Endodermal cell (in vitro differentiated cells): ENCODE measurements at regions not wholly inside any gene's neighbourhood (a gene's known extent, or its start where the extent isn't known, plus 50 kb on each side); places are given as distances from the start of the nearest gene placed in this dataset.

Source experiments
- DNase-seq: peaks from one replicate; pipeline ENCODE4 v3.0.0-alpha.2; 2017
- H3K27ac ChIP-seq: 2 replicates; pipeline ENCODE4 v1.5.1; 2013; ENCODE audit warnings: mild to moderate bottlenecking, low read depth, low read length, moderate library complexity
- H3K27me3 ChIP-seq: 2 replicates; pipeline ENCODE4 v1.6.1; 2013; ENCODE audit warnings: mild to moderate bottlenecking, low read length, moderate library complexity; ENCODE audit not compliant: insufficient read depth, control insufficient read depth, poor library complexity, severe bottlenecking
- H3K36me3 ChIP-seq: 2 replicates; pipeline ENCODE4 v1.7.0; 2013; ENCODE audit warnings: mild to moderate bottlenecking, low read length, moderate library complexity; ENCODE audit not compliant: control insufficient read depth, insufficient read depth
- H3K4me1 ChIP-seq: one replicate; pipeline ENCODE4 v1.7.0; 2013; ENCODE audit warnings: low read length; ENCODE audit not compliant: control insufficient read depth, insufficient read depth
- H3K4me3 ChIP-seq: 2 replicates; pipeline ENCODE4 v1.5.1; 2013; ENCODE audit warnings: mild to moderate bottlenecking, low read length, moderate library complexity
- H3K9ac ChIP-seq: 2 replicates; pipeline ENCODE4 v1.6.1; 2013; ENCODE audit warnings: mild to moderate bottlenecking, low read length, moderate library complexity; ENCODE audit not compliant: poor library complexity, severe bottlenecking; ENCODE audit errors: extremely low read depth
- H3K9me3 ChIP-seq: 2 replicates; pipeline ENCODE4 v1.6.1; 2013; ENCODE audit warnings: mild to moderate bottlenecking, low read length, moderate library complexity; ENCODE audit not compliant: control insufficient read depth
- H3K27ac Mint-ChIP-seq: 2 replicates; pipeline ENCODE4 v1.8.0; 2020; ENCODE audit warnings: mixed read lengths
- H3K27me3 Mint-ChIP-seq: 2 replicates; pipeline ENCODE4 v1.8.0; 2021; ENCODE audit warnings: mild to moderate bottlenecking, mixed read lengths; ENCODE audit not compliant: insufficient read depth
- H3K36me3 Mint-ChIP-seq: 2 replicates; pipeline ENCODE4 v1.8.0; 2020; ENCODE audit warnings: low read depth, mixed read lengths
- H3K4me1 Mint-ChIP-seq: 2 replicates; pipeline ENCODE4 v1.8.0; 2020; ENCODE audit warnings: mixed read lengths
- H3K4me3 Mint-ChIP-seq: 2 replicates; pipeline ENCODE4 v1.8.0; 2020; ENCODE audit warnings: mild to moderate bottlenecking, moderate library complexity, mixed read lengths
- H3K9me3 Mint-ChIP-seq: 2 replicates; pipeline ENCODE4 v1.8.0; 2020; ENCODE audit warnings: mild to moderate bottlenecking, mixed read lengths
- WGBS, 2 experiments: methylation state at CpG; one replicate each; pipeline versions ENCODE4 v1.1.5 to v1.1.7; 2013; ENCODE audit warnings: missing lambda C conversion rate in 2 of 2, mixed read lengths in 1 of 2; ENCODE audit not compliant: insufficient coverage in 1 of 2, insufficient read length in 1 of 2; 5-methylcytosine and 5-hydroxymethylcytosine counted together
- TF ChIP-seq, protein P1 (sequence below): fragments of 200-600 bp; sonication (generic); conservative IDR thresholded peaks from 2 replicates; pipeline ENCODE4 v1.5.0; 2021; ENCODE audit warnings: antibody characterized with exemption, mild to moderate bottlenecking

DNA sequence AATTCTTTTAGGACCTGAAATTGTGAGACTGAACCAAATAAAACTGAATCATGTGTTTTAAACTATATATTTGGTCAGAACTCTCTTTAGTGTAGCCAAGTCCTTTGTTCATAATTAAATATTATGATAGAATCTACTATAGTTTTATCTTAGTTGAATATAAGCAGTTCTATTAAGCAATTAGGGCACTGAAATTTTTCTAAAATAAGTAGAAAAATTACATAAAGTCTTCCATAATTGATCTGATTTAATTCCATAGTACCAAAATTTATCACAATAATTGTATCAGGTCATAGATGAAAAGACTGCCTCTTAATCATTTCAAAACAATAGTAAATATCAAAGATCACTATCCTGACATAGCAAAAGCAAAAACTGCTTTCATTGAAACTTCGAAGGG is 90.1 kb upstream of the BET1 start:
- Histone ChIP-seq H3K27me3 (no peaks in the 10 kb centered on the region), H3K4me3 (no peak overlapping the region), H3K9me3 (no peaks in the 10 kb centered on the region), H3K9ac (no peak overlapping the region), H3K36me3 (no peaks in the 10 kb centered on the region), H3K4me1 (no peaks in the 10 kb centered on the region), H3K27ac (no peak overlapping the region)
- no peaks in the 10 kb centered on the region for H3K27me3 Mint-ChIP-seq
- H3K9me3 Mint-ChIP-seq, result no peaks in the 10 kb centered on the region
- DNase-seq, result no peak
- no peak overlapping the region for H3K27ac Mint-ChIP-seq
- 94 to 100% methylated on average over 1 of the region's 1 CpG for WGBS, 2 experiments
- no peaks in the 10 kb centered on the region for H3K36me3 Mint-ChIP-seq
- H3K4me1 Mint-ChIP-seq, result peaks cover 4% of the 10 kb centered on the region
- H3K4me3 Mint-ChIP-seq, result no peak overlapping the region
- TF ChIP-seq, protein P1, sequence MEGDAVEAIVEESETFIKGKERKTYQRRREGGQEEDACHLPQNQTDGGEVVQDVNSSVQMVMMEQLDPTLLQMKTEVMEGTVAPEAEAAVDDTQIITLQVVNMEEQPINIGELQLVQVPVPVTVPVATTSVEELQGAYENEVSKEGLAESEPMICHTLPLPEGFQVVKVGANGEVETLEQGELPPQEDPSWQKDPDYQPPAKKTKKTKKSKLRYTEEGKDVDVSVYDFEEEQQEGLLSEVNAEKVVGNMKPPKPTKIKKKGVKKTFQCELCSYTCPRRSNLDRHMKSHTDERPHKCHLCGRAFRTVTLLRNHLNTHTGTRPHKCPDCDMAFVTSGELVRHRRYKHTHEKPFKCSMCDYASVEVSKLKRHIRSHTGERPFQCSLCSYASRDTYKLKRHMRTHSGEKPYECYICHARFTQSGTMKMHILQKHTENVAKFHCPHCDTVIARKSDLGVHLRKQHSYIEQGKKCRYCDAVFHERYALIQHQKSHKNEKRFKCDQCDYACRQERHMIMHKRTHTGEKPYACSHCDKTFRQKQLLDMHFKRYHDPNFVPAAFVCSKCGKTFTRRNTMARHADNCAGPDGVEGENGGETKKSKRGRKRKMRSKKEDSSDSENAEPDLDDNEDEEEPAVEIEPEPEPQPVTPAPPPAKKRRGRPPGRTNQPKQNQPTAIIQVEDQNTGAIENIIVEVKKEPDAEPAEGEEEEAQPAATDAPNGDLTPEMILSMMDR, result no peak

DNA sequence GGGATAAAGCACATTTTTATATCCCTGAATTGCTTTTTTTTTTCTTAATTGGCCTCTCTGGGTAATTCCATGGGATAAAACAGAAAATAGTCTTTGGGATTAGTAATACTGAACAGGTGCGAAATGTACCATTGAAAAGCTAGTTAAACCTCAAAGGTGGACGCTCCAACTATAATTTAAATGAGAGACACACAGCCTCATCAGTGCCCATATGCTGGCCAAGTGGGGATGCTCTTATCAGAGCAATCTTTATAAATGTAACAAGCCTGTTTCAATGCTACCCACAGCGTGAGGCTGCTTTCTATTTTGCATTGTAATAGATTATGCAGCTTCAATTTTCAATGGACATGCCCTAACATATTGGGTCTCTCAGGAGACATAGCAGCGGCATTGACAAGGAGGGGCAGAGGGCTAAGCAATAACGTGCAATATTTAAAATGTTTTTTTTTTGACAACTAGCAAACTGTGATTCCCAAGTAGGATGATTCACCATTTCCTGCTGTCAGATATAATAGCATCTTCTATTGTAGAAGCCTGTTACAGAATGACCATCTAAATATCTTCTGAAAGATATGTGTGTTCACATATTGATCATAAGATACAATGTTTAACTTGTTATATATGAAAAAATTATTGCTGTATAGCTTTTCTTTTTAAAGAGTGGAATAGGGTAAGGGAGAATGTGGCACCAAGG is 91.3 kb upstream of the BET1 start:
- H3K4me1 Mint-ChIP-seq, result peaks cover 2% of the 10 kb centered on the region
- no peak overlapping the region for H3K4me3 ChIP-seq
- H3K4me1 ChIP-seq, result no peaks in the 10 kb centered on the region
- H3K9me3 ChIP-seq, result peaks cover 4% of the 10 kb centered on the region
- no peaks in the 10 kb centered on the region for H3K36me3 Mint-ChIP-seq
- no peak overlapping the region for H3K9ac ChIP-seq
- TF ChIP-seq, protein P1, result no peak
- H3K9me3 Mint-ChIP-seq, result peaks cover 4% of the 10 kb centered on the region
- 90 to 97% methylated on average over 3 to 5 of the region's 5 CpGs for WGBS, 2 experiments
- no peak overlapping the region for H3K27ac ChIP-seq
- no peak overlapping the region for H3K4me3 Mint-ChIP-seq
- no peaks in the 10 kb centered on the region for H3K27me3 ChIP-seq
- no peak for DNase-seq
- H3K27me3 Mint-ChIP-seq, result no peaks in the 10 kb centered on the region
- no peaks in the 10 kb centered on the region for H3K36me3 ChIP-seq
- H3K27ac Mint-ChIP-seq, result no peak overlapping the region

DNA sequence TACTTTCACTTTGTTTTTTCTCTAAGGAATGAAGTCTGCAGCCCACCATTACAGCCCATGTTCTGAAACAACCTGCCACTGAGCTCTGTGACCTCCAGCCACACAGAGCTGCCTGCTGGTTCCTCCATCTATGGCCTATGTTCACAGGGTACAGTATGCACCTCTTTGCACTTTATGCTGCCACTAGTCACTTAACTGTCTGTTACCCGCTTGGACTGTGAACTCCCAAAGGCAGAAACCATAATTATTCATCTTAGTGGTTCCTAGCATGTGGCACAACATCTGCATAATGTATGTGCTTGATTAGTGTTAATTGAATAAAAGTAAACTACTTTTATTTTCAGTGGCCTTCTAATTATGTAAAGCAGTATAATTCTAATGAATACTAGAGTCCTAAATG is 95.5 kb upstream of the BET1 start:
- TF ChIP-seq, protein P1, result no peak
- no peak overlapping the region for H3K27ac Mint-ChIP-seq
- no peaks in the 10 kb centered on the region for H3K27me3 ChIP-seq
- no peaks in the 10 kb centered on the region for H3K27me3 Mint-ChIP-seq
- H3K4me3 ChIP-seq, result no peak overlapping the region
- H3K36me3 Mint-ChIP-seq, result no peaks in the 10 kb centered on the region
- H3K36me3 ChIP-seq, result no peaks in the 10 kb centered on the region
- no peak for DNase-seq
- H3K9ac ChIP-seq, result no peak overlapping the region
- 92% methylated on average over 1 of the region's 1 CpG; no CpG with 5 or more reads in 1 of the 2 experiments for WGBS, 2 experiments
- H3K4me3 Mint-ChIP-seq, result no peak overlapping the region
- H3K9me3 ChIP-seq, result peaks cover 13% of the 10 kb centered on the region
- no peaks in the 10 kb centered on the region for H3K4me1 Mint-ChIP-seq
- no peaks in the 10 kb centered on the region for H3K4me1 ChIP-seq
- H3K27ac ChIP-seq, result no peak overlapping the region
- H3K9me3 Mint-ChIP-seq, result peaks cover 19% of the 10 kb centered on the region
